HG03442 (cell line): ENCODE measurements at regions not wholly inside any gene's neighbourhood (a gene's known extent, or its start where the extent isn't known, plus 50 kb on each side); places are given as distances from the start of the nearest gene placed in this dataset.
"Not testable (repeated sequence)": the region's sequence is repeated elsewhere in the genome, so short reads cannot be mapped to it uniquely, and the experiment has no call there.

Experiments
- ATAC-seq: cut with Tn5 transposase; IDR thresholded peaks from one replicate; pipeline ENCODE4 v1.9.1; 2021; ENCODE audit warnings: mild to moderate bottlenecking, moderate library complexity; ENCODE audit not compliant: unreplicated experiment

GRCh38 chr6:11961923-11962322 lies 50.2 kb upstream of the HIVEP1 start:
- no peak for ATAC-seq

DNA sequence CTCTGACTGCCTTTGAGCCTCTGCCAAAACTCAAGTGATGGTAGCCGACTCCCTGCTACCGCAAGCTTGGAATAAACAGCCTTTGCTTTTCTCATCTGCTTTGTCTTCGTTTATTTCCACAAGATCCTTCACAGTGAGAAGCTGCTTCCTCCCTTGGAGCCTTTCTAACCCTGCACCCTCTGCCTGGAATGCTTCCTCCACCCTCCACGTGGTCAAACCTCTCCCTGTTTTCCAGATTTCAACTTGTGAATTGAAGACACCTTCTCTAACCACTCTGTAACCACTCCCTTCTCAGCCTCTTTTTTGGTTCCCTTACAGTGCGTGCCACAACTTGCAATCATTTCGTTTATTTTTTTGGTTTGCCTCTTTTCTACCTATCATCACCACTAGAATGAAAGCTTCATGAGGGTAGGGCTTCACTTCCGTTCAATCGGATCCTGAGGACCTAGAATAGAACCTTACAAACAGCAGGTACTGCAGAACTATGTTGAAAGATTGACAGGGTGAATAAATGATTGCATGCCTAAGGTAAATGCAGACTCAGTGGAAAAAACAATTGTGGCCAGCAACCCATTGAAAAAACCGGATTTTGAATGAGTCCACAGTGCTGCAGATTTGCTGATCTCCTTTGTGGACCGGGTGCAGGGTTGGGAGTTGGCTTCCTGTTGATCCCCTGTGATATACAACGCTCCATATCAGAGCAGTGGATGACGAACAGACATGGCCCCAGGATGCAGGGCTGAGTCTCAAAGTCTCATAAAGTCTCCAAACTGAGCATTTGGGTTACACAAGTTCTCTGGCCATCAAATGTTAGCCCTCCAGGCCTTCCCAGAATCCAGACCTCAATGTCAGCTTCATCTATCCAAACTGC lies 51.0 kb upstream of the HIVEP1 start:
- ATAC-seq = no peak

GRCh38 chr6:11956781-11957180 lies 55.3 kb upstream of the HIVEP1 start:
- ATAC-seq = no peak

- no peak for ATAC-seq
These were observed 58.5 kb upstream of the HIVEP1 start for GRCh38 chr6:11953641-11954040.

DNA sequence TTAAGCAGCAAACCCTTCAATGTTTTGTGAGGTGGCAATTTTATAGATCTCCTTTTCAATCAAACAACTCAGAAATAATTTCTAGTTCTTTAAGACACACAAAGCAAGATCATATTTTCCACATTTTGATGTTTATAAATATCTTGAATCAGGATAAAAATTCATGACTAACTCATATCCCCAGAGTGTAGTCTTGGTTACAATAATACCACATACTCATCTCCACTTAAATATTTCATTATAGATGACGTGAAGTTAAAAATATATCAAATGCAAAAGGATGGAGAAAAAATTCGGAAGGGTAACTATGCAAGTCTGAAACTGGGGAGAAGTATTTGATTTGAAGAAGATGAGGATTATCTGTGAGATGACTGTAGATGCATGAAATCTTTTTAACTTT lies 59.8 kb upstream of the HIVEP1 start:
- no peak for ATAC-seq

DNA sequence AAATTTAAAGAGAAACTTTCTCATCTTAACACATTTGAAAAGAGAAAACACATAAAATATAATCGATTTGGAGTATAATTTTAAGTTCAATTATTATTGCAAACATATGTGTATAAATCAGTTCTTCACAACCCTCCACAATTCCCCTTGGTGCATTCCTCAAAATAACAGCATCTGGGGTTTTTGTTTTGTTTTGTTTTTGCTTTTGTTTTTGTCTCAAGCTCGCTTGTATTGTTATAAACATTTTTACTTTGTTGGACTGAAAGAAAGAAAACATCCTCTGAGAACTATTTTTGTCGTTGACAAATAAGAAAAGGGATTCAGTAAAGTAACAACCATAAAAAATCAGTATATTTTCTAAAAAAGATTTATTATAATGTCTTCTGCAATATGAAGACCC lies 60.2 kb upstream of the HIVEP1 start:
- ATAC-seq = no peak

DNA sequence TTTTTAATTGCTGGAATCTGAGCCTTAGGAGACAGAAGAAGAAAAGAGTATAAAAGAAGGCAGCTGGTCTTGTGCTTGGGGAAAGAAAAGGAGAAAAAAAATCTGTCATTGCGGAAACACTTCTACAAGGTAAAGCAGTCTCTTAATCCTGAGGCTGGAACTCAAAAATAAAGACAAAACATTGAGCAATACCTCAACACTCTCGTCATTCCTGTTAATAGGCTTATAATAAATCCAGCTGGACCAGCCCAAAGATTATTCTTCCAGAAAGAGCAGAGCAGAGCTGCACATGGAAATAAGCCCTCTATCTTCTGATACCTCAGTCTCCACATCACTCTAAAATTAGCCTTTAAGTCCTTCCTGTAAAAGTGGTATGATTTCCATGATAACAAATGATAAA lies 62.0 kb upstream of the HIVEP1 start:
- ATAC-seq = no peak

DNA sequence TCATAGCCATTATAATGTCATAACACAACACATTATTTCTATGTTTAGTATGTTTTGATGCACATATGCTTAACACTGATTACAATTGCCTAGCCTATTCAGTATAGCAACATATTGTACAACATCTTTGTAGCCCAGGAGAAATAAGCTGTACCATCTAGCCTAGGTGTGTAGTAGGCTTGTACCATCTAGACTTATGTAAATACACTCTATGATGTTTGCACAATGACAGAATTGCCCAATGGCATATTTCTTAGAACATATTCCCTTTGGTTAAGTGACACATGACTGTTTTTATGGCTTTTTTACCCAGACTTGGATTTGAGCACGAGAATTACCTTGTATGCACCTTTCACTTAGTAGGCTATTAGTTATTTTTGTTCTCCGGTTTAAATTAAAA lies 64.5 kb upstream of the HIVEP1 start:
- no peak for ATAC-seq

DNA sequence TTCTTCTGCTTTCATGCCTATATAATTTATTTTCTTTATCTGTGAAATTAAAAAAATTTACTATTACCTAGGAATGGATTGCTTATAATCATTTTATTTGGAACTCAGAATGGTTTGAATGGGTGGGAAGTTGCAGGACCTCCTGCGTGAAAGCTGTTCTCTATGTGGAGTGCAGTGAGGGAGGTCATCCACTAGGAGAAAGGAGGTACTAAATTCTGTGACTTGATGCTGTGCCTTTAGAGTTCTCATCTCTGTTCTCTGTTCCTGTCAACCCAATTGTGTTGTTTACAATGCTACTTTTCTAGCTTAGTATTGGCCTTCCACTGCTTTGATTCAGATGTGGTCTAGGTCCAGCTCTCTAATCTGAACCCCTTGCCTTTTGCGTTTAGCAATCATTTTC lies 65.0 kb upstream of the HIVEP1 start:
- ATAC-seq = no peak

DNA sequence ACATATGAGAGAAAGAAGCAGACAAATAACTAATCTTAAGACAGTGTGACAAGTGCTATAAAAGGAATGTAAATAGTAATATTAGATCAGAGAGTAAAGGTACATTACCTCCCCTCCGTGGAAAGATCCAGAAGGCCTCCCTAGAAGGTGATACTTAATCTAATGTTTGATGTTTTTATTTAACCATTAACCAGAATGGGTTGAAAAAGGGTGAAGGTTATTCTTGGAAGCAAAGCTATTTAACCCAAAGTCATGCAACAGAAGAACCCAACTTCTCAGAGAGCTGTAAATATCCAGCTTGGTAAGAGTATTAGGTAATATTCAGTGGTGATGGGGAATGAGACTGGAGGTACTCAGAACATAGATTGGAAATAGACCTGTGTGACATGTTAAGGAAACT lies 68.0 kb upstream of the HIVEP1 start:
- no peak for ATAC-seq

DNA sequence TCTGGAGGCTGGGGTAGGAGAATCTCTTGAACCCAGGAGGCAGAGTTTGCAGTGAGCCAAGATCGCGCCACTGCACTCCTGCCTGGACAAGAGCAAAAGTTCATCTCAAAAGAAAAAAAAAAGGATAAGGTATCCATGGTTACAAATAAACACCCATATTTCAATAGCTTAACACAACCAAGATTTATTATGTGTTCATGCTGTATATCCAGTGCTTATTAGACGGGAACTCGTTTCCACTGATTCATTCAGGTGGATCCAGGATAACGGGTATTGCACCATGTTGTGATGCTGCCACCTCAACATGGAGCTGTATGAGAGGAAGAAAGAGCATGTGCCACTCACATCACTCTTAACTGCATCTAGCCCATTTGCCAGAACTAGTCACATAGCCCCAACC lies 69.1 kb upstream of the HIVEP1 start:
- no peak for ATAC-seq

DNA sequence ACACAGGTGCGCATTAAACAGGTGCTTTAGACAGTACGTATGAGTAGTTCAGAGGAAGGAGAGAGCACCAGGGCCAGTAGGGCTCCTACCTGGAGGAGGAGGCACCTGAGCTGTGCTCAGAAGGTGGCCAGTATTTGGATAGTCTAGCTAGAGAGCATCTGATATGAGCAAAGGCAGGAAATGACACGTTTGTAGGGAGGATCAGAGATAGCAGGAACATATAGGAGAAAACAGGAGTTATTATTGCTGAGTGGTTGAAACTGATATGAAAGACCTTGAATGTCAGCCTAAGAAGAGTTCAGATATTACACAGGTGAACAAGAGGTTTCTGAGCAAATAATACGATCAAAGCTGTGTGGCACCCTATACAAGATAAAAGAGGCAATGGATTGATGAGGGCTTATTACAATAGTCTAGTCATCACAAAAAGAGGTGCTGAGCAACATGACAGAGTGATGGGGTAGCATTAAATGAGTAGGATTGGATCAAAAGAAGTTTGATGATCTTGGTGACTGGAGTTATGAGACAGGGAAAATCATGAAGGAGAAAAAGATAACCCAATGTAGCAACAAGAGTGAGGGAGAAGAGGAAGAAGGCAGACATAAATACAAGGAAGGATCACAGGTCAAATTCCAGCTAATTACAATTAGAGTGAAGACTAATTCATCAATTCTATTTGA lies 69.8 kb upstream of the HIVEP1 start:
- ATAC-seq = no peak

GRCh38 chr6:11940532-11941166 lies 71.5 kb upstream of the HIVEP1 start:
- ATAC-seq = not testable (repeated sequence)

DNA sequence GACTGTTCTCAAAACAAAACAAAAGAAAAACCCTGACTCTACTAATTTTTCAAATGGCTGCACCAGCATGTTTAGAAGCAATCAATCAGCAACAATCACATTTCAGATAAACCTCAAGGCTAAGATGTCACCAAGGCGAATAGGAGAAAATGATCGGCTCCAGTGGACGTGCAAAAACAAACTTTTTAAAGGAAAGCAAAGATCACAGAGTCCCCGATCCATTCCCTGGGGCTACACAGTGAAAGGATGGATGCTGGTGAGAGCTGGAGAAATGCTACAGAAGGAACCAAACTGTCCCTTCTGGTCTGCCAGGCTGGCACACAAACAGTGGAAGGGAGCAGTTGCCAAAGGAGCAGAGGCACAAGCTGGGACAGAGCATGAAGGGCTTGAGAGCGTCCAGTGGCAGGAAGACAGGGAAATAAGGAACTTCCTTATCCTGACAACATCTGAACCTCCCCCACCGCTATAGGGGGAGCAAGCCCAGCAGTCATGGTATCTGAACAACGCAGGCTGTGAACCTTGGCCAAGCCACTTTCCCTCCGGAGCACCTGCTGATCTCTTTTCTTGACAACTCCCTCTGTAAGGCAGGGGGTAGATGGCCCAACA lies 73.7 kb upstream of the HIVEP1 start:
- ATAC-seq = no peak

- ATAC-seq = no peak
These were observed 77.5 kb upstream of the HIVEP1 start for GRCh38 chr6:11934638-11935037.

GRCh38 chr6:11932892-11933291 lies 79.2 kb upstream of the HIVEP1 start:
- not testable (repeated sequence) for ATAC-seq

- ATAC-seq = no peak
These were observed 80.6 kb upstream of the HIVEP1 start for GRCh38 chr6:11931296-11932035.

- ATAC-seq = not testable (repeated sequence)
These were observed 81.3 kb upstream of the HIVEP1 start for GRCh38 chr6:11930834-11931233.

DNA sequence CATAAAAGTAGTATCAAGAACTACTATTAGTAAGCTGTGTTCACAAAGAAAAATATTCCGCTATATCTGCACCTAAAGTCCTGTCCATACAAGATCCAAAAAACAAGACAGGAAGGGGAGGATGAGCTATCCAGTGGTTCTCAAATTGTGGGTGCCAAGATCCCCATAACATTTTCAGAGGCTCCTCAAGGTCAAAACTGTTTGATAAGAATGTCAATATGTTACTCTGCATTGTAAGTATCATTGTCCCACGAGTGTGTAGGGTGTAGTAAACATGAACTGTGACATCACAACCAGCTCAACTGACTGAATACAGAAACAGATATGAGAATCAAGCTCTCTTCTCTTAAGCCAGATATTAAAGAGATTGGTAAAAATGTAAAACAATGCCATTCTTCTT lies 81.9 kb upstream of the HIVEP1 start:
- no peak for ATAC-seq

DNA sequence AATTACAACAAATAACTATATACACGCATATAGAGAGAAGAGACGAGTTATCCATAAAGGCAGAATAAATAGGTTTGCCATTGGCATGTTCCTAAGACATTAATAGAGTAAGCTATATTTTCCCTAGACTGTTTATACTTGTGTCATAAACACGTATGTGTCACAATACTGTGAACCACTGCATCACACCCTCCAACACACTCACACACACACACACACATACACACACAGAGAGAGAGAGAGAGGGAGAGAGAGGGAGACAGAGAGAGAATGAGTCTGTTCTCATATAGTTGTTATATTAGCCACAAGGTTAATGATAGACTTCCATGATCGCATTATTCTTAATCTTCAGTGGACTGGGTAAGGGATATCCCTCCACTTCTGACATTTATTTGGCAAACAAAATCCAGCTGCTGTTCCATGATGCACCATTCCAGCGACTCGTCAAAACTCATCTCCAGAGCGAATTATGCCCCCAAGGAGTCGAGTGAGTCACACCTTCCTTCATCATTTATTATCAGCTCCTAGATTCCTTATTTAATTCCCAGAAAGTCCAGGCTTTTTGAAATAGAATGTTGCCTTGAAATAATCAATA lies 82.8 kb upstream of the HIVEP1 start:
- no peak for ATAC-seq
